WTC11 (cell line): ENCODE measurements at regions not wholly inside any gene's neighbourhood (a gene's known extent, or its start where the extent isn't known, plus 50 kb on each side); places are given as distances from the start of the nearest gene placed in this dataset.
"Not testable (repeated sequence)": the region's sequence is repeated elsewhere in the genome, so short reads cannot be mapped to it uniquely, and the experiment has no call there.

Experiments used
- CREB1 ChIP-seq: sonication (generic); formaldehyde crosslinking; IDR thresholded peaks from 2 replicates; pipeline ENCODE4 v1.8.0; 2023; ENCODE audit warnings: mild to moderate bottlenecking, missing genetic modification reagents
- CTCF ChIP-seq: fragments of 200-600 bp; IDR thresholded peaks from 2 replicates; pipeline ENCODE4 v1.8.0; 2022; ENCODE audit warnings: antibody characterized with exemption
- E2F1 ChIP-seq: sonication (generic); formaldehyde crosslinking; IDR thresholded peaks from 2 replicates; pipeline ENCODE4 v1.8.0; 2022; ENCODE audit warnings: mild to moderate bottlenecking, missing genetic modification reagents
- ELF4 ChIP-seq: sonication (generic); formaldehyde crosslinking; IDR thresholded peaks from 2 replicates; pipeline ENCODE4 v1.8.1; 2022; ENCODE audit warnings: low read depth, mild to moderate bottlenecking, moderate library complexity, missing genetic modification reagents
- FOXP1 ChIP-seq: sonication (generic); formaldehyde crosslinking; IDR thresholded peaks from 2 replicates; pipeline ENCODE4 v1.8.0; 2022; ENCODE audit warnings: missing genetic modification reagents, mild to moderate bottlenecking, moderate library complexity, borderline replicate concordance
- JUN ChIP-seq: sonication (generic); formaldehyde crosslinking; IDR thresholded peaks from 2 replicates; pipeline ENCODE4 v1.8.0; 2023; ENCODE audit warnings: mild to moderate bottlenecking, missing genetic modification reagents
- MLX ChIP-seq: sonication (generic); formaldehyde crosslinking; IDR thresholded peaks from 2 replicates; pipeline ENCODE4 v1.8.1; 2023; ENCODE audit warnings: mild to moderate bottlenecking, missing genetic modification reagents, moderate library complexity
- RELA ChIP-seq: sonication (generic); formaldehyde crosslinking; IDR thresholded peaks from 2 replicates; pipeline ENCODE4 v1.8.1; 2022; ENCODE audit warnings: missing genetic modification reagents, mild to moderate bottlenecking, borderline replicate concordance
- SP1 ChIP-seq: sonication (generic); formaldehyde crosslinking; conservative IDR thresholded peaks from 2 replicates; pipeline ENCODE4 v1.8.1; 2022; ENCODE audit warnings: missing genetic modification reagents
- ZNF232 ChIP-seq: sonication (generic); formaldehyde crosslinking; IDR thresholded peaks from 2 replicates; pipeline ENCODE4 v1.8.0; 2022; ENCODE audit warnings: mild to moderate bottlenecking, missing genetic modification reagents

- TF ChIP-seq SP1 (CRISPR knock-in tag); CTCF; MLX (CRISPR knock-in tag); ZNF232 (CRISPR knock-in tag); E2F1 (CRISPR knock-in tag); RELA (CRISPR knock-in tag); CREB1 (CRISPR knock-in tag); JUN; ELF4 (CRISPR knock-in tag); FOXP1 (CRISPR knock-in tag): not testable (repeated sequence)
Measured at GRCh38 chr14:19300838-19301237, 133.3 kb downstream of the POTEG start.
